HepG2 (cell line): ENCODE measurements at regions not wholly inside any gene's neighbourhood (a gene's known extent, or its start where the extent isn't known, plus 50 kb on each side); places are given as distances from the start of the nearest gene placed in this dataset.

Source experiments
- CREB1 ChIP-seq, 2 experiments: fragments of 450-650 bp in 1 of 2; IDR thresholded peaks; 2 replicates each; pipeline ENCODE4 v1.6.1; 2016 to 2017; ENCODE audit warnings: control low read depth in 1 of 2, mild to moderate bottlenecking in 1 of 2, missing compliant biosample characterization in 1 of 2, missing genetic modification characterization in 1 of 2
- EP300 ChIP-seq, 3 experiments: sonication (generic) in 1 of 3; formaldehyde crosslinking in 1 of 3; IDR thresholded peaks; 2 replicates each; pipeline versions ENCODE4 v1.5.1 to v1.6.1; 2011 to 2020; ENCODE audit warnings: low read depth in 2 of 3, low read length in 2 of 3, borderline replicate concordance in 1 of 3, improper control_type of control experiment in 1 of 3, mild to moderate bottlenecking in 1 of 3, missing genetic modification reagents in 1 of 3, moderate library complexity in 1 of 3
- EZH2 ChIP-seq: conservative IDR thresholded peaks from 2 replicates; pipeline ENCODE4 v1.6.1; 2012; ENCODE audit warnings: mild to moderate bottlenecking, low read depth, low read length, moderate library complexity
- HNF4G ChIP-seq, 2 experiments: sonication (generic) in 1 of 2; formaldehyde crosslinking in 1 of 2; IDR thresholded peaks; 2 replicates each; pipeline versions ENCODE4 v1.4.0 to v1.6.1; 2011 to 2020; ENCODE audit warnings: borderline replicate concordance in 2 of 2, low read depth in 2 of 2, mild to moderate bottlenecking in 2 of 2, low read length in 1 of 2, missing genetic modification reagents in 1 of 2, moderate library complexity in 1 of 2
- IRF2 ChIP-seq: IDR thresholded peaks from 2 replicates; pipeline ENCODE4 v1.6.1; 2018; ENCODE audit warnings: missing genetic modification reagents, missing compliant biosample characterization
- MYC ChIP-seq: sonication (generic); formaldehyde crosslinking; IDR thresholded peaks from 2 replicates; pipeline ENCODE4 v1.9.0; 2021; ENCODE audit warnings: missing genetic modification reagents, borderline replicate concordance
- SIX4 ChIP-seq: sonication (generic); formaldehyde crosslinking; IDR thresholded peaks from 2 replicates; pipeline ENCODE4 v1.4.0; 2020; ENCODE audit warnings: missing genetic modification reagents
- STAT5B ChIP-seq: sonication (generic); formaldehyde crosslinking; IDR thresholded peaks from 2 replicates; pipeline ENCODE4 v1.4.0; 2020; ENCODE audit warnings: missing genetic modification reagents
- ZNF274 ChIP-seq: sonication (generic); formaldehyde crosslinking; IDR thresholded peaks from 2 replicates; pipeline ENCODE4 v1.5.1; 2020; ENCODE audit warnings: mild to moderate bottlenecking, missing genetic modification reagents
- TF ChIP-seq, protein P1 (sequence below): sonication (generic); formaldehyde crosslinking; IDR thresholded peaks from 2 replicates; pipeline ENCODE4 v1.5.0; 2020; ENCODE audit warnings: mild to moderate bottlenecking, missing genetic modification reagents, moderate library complexity
- TF ChIP-seq, protein P2 (sequence below): sonication (generic); formaldehyde crosslinking; IDR thresholded peaks from 2 replicates; pipeline ENCODE4 v1.4.0; 2020; ENCODE audit warnings: mild to moderate bottlenecking, missing genetic modification reagents, borderline replicate concordance
- TF ChIP-seq, protein P3 (sequence below), 2 experiments: sonication (generic) in 1 of 2; formaldehyde crosslinking in 1 of 2; IDR thresholded peaks; 2 replicates each; pipeline versions ENCODE4 v1.4.0 to v1.6.1; 2018 to 2020; ENCODE audit warnings: missing genetic modification reagents in 2 of 2, borderline replicate concordance in 1 of 2, low read depth in 1 of 2, mild to moderate bottlenecking in 1 of 2, missing biosample characterization in 1 of 2
- TF ChIP-seq, protein P4 (sequence below): sonication (generic); formaldehyde crosslinking; IDR thresholded peaks from 2 replicates; pipeline ENCODE4 v1.8.1; 2023; ENCODE audit warnings: missing genetic modification reagents, inconsistent platforms, borderline replicate concordance

DNA sequence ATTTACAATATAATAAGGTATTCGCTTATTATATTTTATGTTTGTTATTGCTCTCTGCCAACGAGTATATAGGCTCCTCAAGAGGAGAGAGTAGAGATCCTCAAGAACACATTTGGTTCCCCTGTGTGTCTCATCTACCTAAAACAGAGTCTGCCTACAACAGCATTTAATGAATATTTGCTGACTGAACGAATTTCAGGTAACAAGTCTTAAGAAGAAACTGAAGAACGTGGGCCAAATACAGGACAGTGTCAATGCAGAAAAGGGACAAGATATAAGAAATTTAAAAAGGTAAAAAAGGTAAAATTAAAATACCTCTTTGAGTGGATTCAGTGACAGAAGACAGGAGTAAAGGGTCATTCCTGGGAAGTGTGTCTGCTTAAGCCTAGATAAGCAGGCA lies 129.2 kb downstream of the HNMT start:
- TF ChIP-seq, protein P1, sequence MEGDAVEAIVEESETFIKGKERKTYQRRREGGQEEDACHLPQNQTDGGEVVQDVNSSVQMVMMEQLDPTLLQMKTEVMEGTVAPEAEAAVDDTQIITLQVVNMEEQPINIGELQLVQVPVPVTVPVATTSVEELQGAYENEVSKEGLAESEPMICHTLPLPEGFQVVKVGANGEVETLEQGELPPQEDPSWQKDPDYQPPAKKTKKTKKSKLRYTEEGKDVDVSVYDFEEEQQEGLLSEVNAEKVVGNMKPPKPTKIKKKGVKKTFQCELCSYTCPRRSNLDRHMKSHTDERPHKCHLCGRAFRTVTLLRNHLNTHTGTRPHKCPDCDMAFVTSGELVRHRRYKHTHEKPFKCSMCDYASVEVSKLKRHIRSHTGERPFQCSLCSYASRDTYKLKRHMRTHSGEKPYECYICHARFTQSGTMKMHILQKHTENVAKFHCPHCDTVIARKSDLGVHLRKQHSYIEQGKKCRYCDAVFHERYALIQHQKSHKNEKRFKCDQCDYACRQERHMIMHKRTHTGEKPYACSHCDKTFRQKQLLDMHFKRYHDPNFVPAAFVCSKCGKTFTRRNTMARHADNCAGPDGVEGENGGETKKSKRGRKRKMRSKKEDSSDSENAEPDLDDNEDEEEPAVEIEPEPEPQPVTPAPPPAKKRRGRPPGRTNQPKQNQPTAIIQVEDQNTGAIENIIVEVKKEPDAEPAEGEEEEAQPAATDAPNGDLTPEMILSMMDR (CRISPR knock-in tag) = no peak
- TF ChIP-seq EP300 (IDR thresholded peaks at IDR 0.05; ENCODE audit: low read depth in 2 of 2, low read length in 2 of 2) (no peak), EP300 (CRISPR knock-in tag; IDR thresholded peaks at IDR 0.05; ENCODE audit: borderline replicate concordance) (no peak), ZNF274 (CRISPR knock-in tag) (no peak), SIX4 (no peak), HNF4G (IDR thresholded peaks at IDR 0.05; ENCODE audit: borderline replicate concordance, low read depth, low read length) (no peak), HNF4G (CRISPR knock-in tag; IDR thresholded peaks at IDR 0.05; ENCODE audit: borderline replicate concordance, low read depth) (no peak), MYC (no peak), EZH2 (no peak), IRF2 (CRISPR knock-in tag) (no peak), STAT5B (CRISPR knock-in tag) (no peak), CREB1 (IDR thresholded peaks at IDR 0.05) (no peak), CREB1 (CRISPR knock-in tag; IDR thresholded peaks at IDR 0.05) (no peak)
- TF ChIP-seq, protein P2, sequence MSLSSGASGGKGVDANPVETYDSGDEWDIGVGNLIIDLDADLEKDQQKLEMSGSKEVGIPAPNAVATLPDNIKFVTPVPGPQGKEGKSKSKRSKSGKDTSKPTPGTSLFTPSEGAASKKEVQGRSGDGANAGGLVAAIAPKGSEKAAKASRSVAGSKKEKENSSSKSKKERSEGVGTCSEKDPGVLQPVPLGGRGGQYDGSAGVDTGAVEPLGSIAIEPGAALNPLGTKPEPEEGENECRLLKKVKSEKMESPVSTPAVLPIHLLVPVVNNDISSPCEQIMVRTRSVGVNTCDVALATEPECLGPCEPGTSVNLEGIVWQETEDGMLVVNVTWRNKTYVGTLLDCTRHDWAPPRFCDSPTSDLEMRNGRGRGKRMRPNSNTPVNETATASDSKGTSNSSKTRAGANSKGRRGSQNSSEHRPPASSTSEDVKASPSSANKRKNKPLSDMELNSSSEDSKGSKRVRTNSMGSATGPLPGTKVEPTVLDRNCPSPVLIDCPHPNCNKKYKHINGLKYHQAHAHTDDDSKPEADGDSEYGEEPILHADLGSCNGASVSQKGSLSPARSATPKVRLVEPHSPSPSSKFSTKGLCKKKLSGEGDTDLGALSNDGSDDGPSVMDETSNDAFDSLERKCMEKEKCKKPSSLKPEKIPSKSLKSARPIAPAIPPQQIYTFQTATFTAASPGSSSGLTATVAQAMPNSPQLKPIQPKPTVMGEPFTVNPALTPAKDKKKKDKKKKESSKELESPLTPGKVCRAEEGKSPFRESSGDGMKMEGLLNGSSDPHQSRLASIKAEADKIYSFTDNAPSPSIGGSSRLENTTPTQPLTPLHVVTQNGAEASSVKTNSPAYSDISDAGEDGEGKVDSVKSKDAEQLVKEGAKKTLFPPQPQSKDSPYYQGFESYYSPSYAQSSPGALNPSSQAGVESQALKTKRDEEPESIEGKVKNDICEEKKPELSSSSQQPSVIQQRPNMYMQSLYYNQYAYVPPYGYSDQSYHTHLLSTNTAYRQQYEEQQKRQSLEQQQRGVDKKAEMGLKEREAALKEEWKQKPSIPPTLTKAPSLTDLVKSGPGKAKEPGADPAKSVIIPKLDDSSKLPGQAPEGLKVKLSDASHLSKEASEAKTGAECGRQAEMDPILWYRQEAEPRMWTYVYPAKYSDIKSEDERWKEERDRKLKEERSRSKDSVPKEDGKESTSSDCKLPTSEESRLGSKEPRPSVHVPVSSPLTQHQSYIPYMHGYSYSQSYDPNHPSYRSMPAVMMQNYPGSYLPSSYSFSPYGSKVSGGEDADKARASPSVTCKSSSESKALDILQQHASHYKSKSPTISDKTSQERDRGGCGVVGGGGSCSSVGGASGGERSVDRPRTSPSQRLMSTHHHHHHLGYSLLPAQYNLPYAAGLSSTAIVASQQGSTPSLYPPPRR (CRISPR knock-in tag) = no peak
- TF ChIP-seq, protein P3, sequence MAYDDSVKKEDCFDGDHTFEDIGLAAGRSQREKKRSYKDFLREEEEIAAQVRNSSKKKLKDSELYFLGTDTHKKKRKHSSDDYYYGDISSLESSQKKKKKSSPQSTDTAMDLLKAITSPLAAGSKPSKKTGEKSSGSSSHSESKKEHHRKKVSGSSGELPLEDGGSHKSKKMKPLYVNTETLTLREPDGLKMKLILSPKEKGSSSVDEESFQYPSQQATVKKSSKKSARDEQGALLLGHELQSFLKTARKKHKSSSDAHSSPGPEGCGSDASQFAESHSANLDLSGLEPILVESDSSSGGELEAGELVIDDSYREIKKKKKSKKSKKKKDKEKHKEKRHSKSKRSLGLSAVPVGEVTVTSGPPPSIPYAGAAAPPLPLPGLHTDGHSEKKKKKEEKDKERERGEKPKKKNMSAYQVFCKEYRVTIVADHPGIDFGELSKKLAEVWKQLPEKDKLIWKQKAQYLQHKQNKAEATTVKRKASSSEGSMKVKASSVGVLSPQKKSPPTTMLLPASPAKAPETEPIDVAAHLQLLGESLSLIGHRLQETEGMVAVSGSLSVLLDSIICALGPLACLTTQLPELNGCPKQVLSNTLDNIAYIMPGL (CRISPR knock-in tag; IDR thresholded peaks at IDR 0.05; ENCODE audit: borderline replicate concordance in 1 of 2, low read depth in 1 of 2) = no peak
- TF ChIP-seq, protein P4, sequence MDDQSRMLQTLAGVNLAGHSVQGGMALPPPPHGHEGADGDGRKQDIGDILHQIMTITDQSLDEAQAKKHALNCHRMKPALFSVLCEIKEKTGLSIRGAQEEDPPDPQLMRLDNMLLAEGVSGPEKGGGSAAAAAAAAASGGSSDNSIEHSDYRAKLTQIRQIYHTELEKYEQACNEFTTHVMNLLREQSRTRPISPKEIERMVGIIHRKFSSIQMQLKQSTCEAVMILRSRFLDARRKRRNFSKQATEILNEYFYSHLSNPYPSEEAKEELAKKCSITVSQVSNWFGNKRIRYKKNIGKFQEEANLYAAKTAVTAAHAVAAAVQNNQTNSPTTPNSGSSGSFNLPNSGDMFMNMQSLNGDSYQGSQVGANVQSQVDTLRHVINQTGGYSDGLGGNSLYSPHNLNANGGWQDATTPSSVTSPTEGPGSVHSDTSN (CRISPR knock-in tag) = no peak
